Epidermal melanocyte (primary cell): ENCODE measurements at regions not wholly inside any gene's neighbourhood (a gene's known extent, or its start where the extent isn't known, plus 50 kb on each side); places are given as distances from the start of the nearest gene placed in this dataset.
"Not testable (repeated sequence)": the region's sequence is repeated elsewhere in the genome, so short reads cannot be mapped to it uniquely, and the experiment has no call there.

Experiments used
- DNase-seq: peaks from one replicate; pipeline ENCODE4 v3.0.0; 2011; ENCODE audit warnings: low spot score; ENCODE audit not compliant: insufficient read length

GRCh38 chr5:34188001-34188822 lies 145.2 kb upstream of the C1QTNF3 start:
- not testable (repeated sequence) for DNase-seq

DNA sequence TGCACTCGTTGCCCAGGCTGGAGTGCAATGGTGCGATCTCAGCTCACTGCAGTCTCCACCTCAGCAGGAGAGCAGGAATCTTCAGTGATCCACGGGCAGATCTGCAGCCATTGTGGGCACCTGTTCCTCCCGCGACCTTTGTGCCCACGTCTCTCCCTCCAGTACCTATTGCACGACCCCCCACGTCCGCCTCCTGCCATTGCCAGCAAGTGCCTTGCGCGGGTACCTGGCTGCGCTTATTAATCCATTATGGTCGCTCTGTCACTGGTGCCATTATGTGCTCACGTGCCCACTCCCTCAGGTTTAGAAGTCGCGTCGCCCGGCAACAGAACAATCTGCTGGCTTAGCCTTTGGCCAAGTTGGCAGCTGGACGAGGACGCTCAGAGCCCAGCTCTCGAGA lies 146.2 kb upstream of the C1QTNF3 start:
- DNase-seq, result not testable (repeated sequence)

DNA sequence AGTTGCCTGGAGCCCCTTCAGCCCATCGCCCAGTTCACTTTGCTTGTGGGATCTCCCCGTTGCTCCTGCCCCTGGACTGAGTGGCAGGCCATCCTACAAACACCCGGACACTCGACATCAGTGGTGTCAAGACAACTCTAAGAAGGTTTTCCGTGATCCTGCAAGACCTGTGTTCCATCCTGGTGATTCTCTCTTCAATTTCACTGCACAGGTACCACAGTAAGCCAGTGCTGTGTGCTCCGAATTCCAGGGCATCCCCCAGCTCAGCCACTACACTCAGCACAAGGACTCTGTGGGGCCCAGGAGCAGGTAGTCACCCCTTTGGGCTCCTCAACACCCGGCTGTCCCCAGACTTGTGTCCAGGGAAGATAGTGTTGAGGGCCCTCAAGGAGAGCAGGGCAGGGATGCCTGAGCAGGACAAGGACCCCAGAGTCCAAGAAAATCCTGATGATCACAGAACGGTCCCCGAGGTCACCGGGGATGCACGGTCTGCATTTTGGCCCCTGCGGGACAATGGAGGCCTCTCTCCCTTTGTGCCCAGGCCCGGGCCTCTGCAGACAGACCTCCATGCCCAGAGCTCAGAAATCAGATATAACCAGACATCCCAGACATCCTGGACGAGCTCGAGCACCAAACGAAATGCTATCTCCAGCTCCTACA lies 146.9 kb upstream of the C1QTNF3 start:
- not testable (repeated sequence) for DNase-seq

GRCh38 chr5:34190466-34190865 lies 147.5 kb upstream of the C1QTNF3 start:
- not testable (repeated sequence) for DNase-seq

DNA sequence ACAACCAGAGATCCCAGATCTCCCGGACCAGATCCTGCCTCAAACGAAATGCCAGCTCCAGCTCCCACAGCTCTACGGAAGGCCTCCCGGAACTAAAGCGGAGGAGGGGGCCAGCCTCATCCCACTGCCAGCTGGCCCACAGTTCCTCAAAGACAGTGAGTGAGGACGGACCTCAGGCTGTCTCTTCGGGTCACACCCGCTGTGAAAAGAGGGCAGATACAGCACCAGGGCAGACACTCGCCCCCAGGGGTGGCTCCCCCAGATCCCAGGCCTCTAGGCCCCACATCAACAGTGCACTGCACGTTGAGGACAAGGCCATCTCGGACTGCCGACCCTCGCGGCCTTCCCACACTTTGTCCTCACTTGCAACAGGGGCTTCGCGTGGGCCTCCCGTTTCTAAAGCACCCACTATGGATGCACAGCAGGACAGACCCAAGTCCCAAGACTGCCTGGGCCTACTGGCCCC lies 148.3 kb upstream of the C1QTNF3 start:
- not testable (repeated sequence) for DNase-seq

DNA sequence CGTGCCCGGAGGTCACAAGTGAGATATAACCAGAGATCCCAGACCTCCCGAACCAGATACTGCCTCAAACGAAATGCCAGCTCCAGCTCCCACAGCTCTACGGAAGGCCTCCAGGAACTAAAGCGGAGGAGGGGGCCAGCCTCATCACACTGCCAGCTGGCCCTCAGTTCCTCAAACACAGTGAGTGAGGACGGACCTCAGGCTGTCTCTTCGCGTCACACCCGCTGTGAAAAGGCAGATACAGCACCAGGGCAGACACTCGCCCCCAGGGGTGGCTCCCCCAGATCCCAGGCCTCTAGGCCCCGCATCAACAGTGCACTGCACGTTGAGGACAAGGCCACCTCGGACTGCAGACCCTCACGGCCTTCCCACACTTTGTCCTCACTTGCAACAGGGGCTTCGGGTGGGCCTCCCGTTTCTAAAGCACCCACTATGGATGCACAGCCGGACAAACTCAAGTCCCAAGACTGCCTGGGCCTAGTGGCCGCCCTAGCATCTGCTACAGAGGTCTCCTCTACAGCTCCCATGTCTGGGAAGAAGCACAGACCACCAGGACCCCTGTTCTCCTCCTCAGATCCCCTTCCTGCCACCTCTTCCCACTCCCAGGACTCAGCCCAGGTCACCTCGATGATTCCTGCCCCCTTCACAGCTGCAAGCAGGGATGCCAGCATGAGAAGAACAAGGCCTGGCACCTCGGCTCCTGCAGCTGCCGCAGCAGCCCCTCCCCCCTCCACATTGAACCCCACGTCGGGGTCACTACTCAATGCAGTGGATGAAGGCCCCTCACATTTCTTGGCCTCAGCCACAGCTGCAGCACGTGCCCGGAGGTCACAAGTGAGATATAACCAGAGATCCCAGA lies 149.3 kb upstream of the C1QTNF3 start:
- not testable (repeated sequence) for DNase-seq

DNA sequence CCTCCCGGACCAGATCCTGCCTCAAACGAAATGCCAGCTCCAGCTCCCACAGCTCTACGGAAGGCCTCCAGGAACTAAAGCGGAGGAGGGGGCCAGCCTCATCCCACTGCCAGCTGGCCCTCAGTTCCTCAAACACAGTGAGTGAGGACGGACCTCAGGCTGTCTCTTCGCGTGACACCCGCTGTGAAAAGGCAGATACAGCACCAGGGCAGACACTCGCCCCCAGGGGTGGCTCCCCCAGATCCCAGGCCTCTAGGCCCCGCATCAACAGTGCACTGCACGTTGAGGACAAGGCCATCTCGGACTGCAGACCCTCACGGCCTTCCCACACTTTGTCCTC lies 149.9 kb upstream of the C1QTNF3 start:
- not testable (repeated sequence) for DNase-seq

GRCh38 chr5:34193297-34193696 lies 150.3 kb upstream of the C1QTNF3 start:
- not testable (repeated sequence) for DNase-seq

DNA sequence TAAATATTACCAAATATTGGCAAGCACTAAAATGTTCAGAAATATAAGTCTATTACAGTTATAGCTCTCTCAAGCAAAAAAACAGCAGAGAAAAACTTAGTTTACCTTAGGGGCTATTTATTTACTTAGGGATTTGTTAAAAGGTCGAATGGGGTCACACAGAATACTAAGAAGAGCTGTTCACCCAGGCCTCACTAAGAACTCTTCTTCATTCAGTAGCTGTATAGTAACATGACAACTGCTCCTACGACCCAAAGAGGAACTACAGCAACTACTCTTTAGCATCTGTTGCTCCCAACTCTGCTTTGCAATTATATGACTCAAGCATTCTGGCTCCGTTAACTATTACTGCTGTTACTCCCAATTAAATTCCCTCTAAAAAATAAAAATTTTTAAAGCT lies 150.8 kb upstream of the C1QTNF3 start:
- not testable (repeated sequence) for DNase-seq

DNA sequence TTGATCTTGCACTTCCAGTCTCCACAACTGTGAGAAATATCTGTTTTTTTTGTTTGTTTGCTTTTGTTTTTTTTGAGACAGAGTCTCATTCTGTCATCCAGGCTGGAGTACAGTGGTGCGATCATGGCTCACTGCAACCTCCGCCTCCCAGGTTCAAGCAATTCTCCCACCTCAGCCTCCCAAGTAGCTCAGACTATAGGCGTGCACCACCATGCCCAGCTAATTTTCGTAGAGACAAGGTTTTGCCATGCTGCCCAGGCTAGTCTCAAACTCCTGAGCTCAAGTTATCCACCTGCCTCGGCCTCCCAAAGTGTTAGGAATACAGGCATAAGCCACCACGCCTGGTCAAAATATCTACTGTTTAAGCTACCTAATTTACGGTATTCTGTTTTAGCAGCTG lies 153.1 kb upstream of the C1QTNF3 start:
- DNase-seq, result not testable (repeated sequence)

DNA sequence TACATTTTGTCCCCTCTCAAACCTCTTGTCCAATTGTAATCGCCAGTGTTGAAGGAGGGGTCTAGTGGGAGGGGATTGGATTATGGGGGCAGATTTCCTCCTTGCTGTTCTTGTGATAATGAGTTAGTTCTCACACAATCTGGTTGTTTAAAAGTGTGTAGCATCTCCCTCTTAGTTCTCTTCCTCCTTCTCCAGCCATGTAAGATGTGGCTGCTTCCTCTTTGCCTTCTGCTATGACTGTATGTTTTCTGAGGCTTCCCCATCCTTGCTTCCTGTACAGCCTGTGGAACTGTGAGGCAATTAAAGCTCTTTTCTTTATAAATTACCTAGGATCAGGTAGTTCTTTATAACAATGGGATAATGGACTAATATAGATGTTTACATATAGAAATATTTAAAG lies 162.3 kb upstream of the C1QTNF3 start:
- not testable (repeated sequence) for DNase-seq

DNA sequence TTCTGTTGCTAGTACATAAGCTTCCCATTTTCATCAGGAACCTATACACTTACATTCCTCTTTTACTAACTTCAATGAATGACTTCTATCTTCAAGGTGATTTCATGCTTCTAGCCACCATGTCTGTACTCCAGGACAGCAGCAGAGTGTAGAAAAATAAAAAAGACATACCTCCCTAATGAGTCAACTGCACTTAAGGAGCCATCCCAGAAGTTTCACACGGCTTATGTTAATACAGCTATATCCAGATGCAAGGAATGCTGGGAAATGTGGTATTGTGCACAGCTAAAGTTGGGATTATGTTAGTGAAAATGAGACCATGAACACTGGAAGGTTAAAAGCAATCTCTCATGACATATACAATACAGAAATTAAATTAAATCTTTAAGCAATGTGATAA lies 174.4 kb upstream of the C1QTNF3 start:
- not testable (repeated sequence) for DNase-seq

GRCh38 chr5:34221329-34222073 lies 178.5 kb upstream of the C1QTNF3 start:
- DNase-seq, result not testable (repeated sequence)

- not testable (repeated sequence) for DNase-seq
Observed at GRCh38 chr5:34223158-34223557, 180.1 kb upstream of the C1QTNF3 start.

DNA sequence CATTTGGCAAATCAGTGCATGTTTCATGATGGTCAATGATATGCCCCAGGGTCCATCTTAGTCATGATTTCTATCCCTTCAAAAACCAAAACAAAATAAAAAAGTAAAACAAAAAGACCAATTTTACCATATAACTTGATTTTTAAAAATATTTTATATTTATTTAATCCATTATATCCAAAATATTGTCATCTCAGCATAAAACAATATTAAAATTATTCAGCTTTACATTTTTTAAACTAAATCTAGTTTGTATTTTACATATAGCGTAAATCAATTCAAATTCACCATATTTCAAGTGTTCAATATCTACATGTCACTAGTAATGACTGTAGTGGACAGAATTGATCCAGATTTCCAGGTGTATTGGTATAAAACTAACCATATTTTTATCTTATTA lies 187.4 kb upstream of the C1QTNF3 start:
- not testable (repeated sequence) for DNase-seq

- not testable (repeated sequence) for DNase-seq
Observed at GRCh38 chr5:34243802-34244201, 200.8 kb upstream of the C1QTNF3 start.

DNA sequence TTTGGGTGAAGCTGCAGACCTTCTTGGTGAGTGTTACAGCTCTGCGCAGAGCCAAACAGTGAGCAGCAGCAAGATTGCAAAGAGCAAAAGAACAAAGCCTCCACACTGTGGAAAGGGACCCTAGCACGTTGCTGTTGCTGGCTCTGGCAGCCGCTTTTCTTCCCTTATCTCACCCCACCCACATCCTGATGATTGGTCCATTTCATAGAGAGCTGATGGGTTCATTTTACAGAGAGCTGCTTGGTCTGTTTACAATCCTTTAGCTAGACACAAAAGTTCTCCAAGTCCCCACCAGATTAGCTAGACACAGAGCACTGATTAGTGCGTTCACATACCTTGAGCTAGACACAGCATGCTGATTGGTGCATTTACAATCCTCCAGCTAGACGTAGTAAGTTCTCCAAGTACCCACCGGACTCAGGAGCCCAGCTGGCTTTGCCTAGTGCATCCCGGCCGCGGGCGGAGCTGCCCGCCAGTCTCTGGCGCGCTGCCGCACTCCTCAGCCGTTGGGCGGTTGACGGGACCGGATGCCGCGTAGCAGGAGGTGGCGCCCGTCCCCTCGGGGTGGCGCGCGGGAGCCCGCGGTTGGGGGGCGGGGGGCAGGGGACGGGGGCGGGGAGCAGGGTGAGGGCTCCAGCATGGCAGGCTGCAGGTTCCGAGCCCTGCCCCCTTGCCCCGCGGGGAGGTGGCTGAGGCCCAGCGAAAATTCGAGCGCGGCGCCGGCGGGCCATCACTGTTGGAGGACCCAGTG lies 201.4 kb upstream of the C1QTNF3 start:
- DNase-seq, result not testable (repeated sequence)

DNA sequence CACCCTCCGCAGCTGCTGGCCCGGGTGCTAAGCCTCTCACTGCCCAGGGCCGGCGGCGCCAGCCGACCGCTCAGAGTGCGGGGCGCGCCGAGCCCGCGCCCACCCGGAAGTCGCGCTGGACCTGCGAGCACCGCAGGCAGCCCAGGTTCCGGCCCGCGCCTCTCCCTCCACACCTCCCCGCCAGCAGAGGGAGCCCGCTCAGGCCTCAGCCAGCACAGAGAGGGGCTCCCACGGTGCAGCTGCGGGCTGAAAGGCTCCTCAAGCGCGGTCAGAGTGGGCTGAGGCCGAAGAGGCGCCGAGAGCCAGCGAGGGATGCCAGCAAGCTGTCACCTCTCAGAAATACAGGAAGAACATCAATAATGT lies 202.0 kb upstream of the C1QTNF3 start:
- not testable (repeated sequence) for DNase-seq

- DNase-seq, result not testable (repeated sequence)
Observed at GRCh38 chr5:34245813-34246212, 202.8 kb upstream of the C1QTNF3 start.

DNA sequence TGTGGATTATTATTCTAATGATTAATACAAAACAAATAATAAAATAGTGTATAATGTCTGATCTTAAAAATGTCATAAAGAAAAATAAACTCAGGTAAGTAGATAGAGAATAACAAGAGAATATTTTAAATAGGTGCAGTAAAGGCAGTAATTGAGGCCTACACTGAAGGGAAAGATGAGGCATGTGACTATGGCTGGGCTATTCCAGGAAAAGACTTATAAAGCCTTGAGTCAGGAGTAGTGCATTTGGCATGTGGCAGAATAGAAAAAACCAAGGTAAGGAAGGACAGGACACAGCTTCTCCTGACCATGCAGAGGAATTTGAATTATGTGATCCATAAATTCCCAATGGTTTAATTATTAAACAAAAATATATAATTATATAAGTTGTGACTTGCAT lies 215.6 kb upstream of the C1QTNF3 start:
- not testable (repeated sequence) for DNase-seq
